BJ (cell line): ENCODE measurements at regions not wholly inside any gene's neighbourhood (a gene's known extent, or its start where the extent isn't known, plus 50 kb on each side); places are given as distances from the start of the nearest gene placed in this dataset.

Experiments used
- CTCF ChIA-PET: fragments of 350-600 bp; formaldehyde crosslinking; extraction: SDS; loops from one replicate; lab custom pipeline; 2021; ENCODE audit warnings: antibody characterized with exemption, inconsistent platforms; lab: Yijun Ruan, JAX
- POLR2A ChIA-PET: fragments of 300-600 bp; sonication (Branson Sonifier 250); formaldehyde crosslinking; extraction: SDS; loops from one replicate; lab custom pipeline; 2021; ENCODE audit warnings: antibody characterized with exemption; lab: Charles Lee
- DNase-seq: peaks from one replicate; pipeline ENCODE4 v3.0.0-alpha.2; 2011; ENCODE audit warnings: low read depth
- H3K27me3 ChIP-seq: 2 replicates; pipeline ENCODE4 v1.6.0; 2011; ENCODE audit warnings: low read length; ENCODE audit not compliant: control insufficient read depth, insufficient read depth
- H3K36me3 ChIP-seq: 2 replicates; pipeline ENCODE4 v1.5.1; 2011; ENCODE audit warnings: low read length; ENCODE audit not compliant: control insufficient read depth, insufficient read depth
- H3K4me3 ChIP-seq: 2 replicates; pipeline ENCODE4 v1.5.1; 2011; ENCODE audit warnings: low read depth, mild to moderate bottlenecking, control low read depth, low read length
- TF ChIP-seq, protein P1 (sequence below): IDR thresholded peaks from 2 replicates; pipeline ENCODE4 v1.5.1; 2011; ENCODE audit warnings: low read depth, mild to moderate bottlenecking, control low read depth, inconsistent platforms, low read length, moderate library complexity; ENCODE audit not compliant: insufficient read depth

DNA sequence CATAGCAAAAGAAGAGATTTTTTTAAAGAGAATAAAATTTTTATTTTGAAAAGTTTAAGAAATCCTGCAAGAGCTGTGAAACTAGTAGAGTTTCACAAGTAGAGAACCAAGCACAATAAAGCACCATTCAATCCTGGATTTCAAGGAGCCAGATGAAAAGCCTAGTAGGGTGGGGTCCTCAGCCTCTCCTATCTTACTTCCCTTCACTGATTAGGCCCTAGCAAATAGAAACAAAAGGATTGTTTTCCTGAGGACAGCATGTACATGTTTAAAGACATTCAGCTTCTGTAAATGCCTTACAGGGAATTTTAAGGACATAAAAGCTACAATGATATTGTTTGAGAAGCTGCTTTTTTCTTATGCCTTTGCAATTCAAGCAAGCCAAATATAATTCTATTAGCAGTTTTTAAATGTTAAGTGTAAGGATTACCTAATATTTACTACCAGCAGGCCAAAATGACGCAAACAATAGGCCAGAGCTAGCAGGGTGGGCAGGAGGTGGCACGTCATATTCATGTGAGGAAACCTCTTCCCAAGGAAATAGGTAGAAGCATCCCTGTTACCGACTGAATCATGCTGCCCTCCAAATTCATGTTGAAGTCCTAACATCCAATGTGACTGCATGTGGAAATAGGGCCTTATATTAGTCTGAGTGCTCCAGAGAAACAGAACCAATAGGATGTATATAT lies 337.6 kb downstream of the MLLT3 start:
- TF ChIP-seq, protein P1, sequence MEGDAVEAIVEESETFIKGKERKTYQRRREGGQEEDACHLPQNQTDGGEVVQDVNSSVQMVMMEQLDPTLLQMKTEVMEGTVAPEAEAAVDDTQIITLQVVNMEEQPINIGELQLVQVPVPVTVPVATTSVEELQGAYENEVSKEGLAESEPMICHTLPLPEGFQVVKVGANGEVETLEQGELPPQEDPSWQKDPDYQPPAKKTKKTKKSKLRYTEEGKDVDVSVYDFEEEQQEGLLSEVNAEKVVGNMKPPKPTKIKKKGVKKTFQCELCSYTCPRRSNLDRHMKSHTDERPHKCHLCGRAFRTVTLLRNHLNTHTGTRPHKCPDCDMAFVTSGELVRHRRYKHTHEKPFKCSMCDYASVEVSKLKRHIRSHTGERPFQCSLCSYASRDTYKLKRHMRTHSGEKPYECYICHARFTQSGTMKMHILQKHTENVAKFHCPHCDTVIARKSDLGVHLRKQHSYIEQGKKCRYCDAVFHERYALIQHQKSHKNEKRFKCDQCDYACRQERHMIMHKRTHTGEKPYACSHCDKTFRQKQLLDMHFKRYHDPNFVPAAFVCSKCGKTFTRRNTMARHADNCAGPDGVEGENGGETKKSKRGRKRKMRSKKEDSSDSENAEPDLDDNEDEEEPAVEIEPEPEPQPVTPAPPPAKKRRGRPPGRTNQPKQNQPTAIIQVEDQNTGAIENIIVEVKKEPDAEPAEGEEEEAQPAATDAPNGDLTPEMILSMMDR, result no peak
- CTCF ChIA-PET, result interaction anchor here (0.6 to 1.6 kb wide), 3 partner anchors 10 to 16 kb away, joined by 3 to 5 read pairs (median 3); no protein-coding TSS in a partner anchor
- no peak overlapping the region for H3K4me3 ChIP-seq
- no peaks in the 10 kb centered on the region for H3K27me3 ChIP-seq
- H3K36me3 ChIP-seq, result no peaks in the 10 kb centered on the region
- no peak for DNase-seq
- POLR2A ChIA-PET, result no interaction called here

GRCh38 chr9:20280330-20280729 lies 342.0 kb downstream of the MLLT3 start:
- Histone ChIP-seq H3K36me3 (no peaks in the 10 kb centered on the region), H3K27me3 (no peaks in the 10 kb centered on the region), H3K4me3 (no peak overlapping the region)
- POLR2A ChIA-PET, result no interaction called here
- TF ChIP-seq, protein P1, result no peak
- CTCF ChIA-PET, result no interaction called here
- no peak for DNase-seq

DNA sequence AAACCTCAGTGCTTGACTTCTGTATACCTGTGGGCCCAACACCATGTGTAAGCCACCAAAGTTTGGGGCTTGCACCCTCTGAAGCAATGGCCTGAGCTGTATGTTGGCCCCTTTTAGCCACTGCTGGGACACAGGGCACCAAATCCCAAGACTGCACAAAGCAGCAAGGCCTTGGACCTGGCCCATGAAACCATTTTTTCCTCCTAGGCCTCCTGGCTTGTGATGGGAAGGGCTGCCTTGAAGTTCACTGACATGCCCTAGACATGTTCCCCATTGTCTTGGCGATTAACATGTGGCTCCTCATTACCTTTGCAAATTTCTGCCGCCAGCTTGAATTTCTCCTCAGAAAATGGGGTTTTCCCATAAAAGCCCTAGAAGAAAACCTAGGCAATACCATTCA lies 345.5 kb downstream of the MLLT3 start:
- ChIA-PET CTCF (no interaction called here), POLR2A (no interaction called here)
- Histone ChIP-seq H3K36me3 (no peaks in the 10 kb centered on the region), H3K27me3 (no peaks in the 10 kb centered on the region), H3K4me3 (no peak overlapping the region)
- TF ChIP-seq, protein P1, result no peak
- no peak for DNase-seq

DNA sequence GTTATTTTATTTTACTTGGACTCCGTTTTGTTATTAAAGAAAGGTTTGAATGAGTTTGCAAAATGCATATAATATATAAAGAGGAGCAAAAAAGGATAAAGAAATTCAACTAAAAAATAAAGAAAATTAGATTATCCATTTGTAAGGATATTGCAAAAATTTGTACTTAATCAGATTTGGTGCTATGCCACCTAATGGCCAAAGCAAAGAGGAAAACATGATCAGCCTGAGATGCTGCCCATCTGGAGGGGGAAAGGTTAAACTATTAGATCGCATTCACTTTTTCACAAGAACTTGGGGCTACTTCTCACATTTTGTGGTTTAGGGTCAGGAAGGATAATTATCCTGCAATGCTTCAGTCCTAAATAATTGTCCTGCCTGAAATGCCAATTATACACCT lies 350.6 kb downstream of the MLLT3 start:
- no peak overlapping the region for H3K4me3 ChIP-seq
- CTCF ChIA-PET, result no interaction called here
- TF ChIP-seq, protein P1, result 0 out of 2 replicates have a peak, but pooled peaks have one; percentile 12
- no peaks in the 10 kb centered on the region for H3K27me3 ChIP-seq
- DNase-seq, result no peak
- POLR2A ChIA-PET, result no interaction called here
- no peaks in the 10 kb centered on the region for H3K36me3 ChIP-seq

- Histone ChIP-seq H3K36me3 (no peaks in the 10 kb centered on the region), H3K4me3 (no peak overlapping the region), H3K27me3 (no peaks in the 10 kb centered on the region)
- ChIA-PET POLR2A (no interaction called here), CTCF (no interaction called here)
- TF ChIP-seq, protein P1, result no peak
- no peak for DNase-seq
Measured at GRCh38 chr9:20271096-20271495, 351.2 kb downstream of the MLLT3 start.
